22Rv1 (cell line): ENCODE measurements at regions not wholly inside any gene's neighbourhood (a gene's known extent, or its start where the extent isn't known, plus 50 kb on each side); places are given as distances from the start of the nearest gene placed in this dataset.

ENCODE experiments used
- H3K27ac ChIP-seq: fragments of 450-650 bp; 2 replicates; pipeline ENCODE4 v1.5.1; 2017
- ZFX ChIP-seq: fragments of 450-650 bp; IDR thresholded peaks from 2 replicates; pipeline ENCODE4 v1.6.1; 2017; ENCODE audit warnings: antibody characterized with exemption, borderline replicate concordance
- TF ChIP-seq, protein P1 (sequence below): fragments of 450-650 bp; IDR thresholded peaks from 2 replicates; pipeline ENCODE4 v1.5.1; 2017; ENCODE audit warnings: mild to moderate bottlenecking

- no peak overlapping the region for H3K27ac ChIP-seq
- TF ChIP-seq, protein P1, sequence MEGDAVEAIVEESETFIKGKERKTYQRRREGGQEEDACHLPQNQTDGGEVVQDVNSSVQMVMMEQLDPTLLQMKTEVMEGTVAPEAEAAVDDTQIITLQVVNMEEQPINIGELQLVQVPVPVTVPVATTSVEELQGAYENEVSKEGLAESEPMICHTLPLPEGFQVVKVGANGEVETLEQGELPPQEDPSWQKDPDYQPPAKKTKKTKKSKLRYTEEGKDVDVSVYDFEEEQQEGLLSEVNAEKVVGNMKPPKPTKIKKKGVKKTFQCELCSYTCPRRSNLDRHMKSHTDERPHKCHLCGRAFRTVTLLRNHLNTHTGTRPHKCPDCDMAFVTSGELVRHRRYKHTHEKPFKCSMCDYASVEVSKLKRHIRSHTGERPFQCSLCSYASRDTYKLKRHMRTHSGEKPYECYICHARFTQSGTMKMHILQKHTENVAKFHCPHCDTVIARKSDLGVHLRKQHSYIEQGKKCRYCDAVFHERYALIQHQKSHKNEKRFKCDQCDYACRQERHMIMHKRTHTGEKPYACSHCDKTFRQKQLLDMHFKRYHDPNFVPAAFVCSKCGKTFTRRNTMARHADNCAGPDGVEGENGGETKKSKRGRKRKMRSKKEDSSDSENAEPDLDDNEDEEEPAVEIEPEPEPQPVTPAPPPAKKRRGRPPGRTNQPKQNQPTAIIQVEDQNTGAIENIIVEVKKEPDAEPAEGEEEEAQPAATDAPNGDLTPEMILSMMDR: no peak
- no peak for TF ChIP-seq ZFX
Observed at GRCh38 chr5:5585751-5586341, 163.4 kb downstream of the ICE1 start.

DNA sequence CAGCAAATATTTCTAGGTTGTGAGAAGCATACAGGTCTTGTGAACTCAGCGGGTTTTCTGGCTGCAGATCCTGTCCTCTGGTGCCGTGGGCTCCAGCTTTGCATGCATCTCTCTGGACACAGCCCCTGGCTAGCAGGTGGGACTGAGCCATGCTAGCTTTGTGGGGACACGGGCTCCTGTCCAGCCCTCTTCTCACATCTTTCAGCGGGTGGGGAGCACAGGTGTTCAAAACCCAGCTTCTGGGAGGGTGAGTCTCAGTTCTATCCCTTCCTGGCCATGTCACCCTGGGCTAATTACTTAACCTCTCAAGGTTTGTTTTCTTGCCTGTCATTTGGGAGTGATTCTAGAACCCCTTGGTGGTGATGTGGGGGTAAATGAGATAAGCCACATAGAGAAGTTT is 162.3 kb downstream of the ICE1 start:
- no peak for TF ChIP-seq ZFX
- TF ChIP-seq, protein P1: no peak
- H3K27ac ChIP-seq: no peak overlapping the region

DNA sequence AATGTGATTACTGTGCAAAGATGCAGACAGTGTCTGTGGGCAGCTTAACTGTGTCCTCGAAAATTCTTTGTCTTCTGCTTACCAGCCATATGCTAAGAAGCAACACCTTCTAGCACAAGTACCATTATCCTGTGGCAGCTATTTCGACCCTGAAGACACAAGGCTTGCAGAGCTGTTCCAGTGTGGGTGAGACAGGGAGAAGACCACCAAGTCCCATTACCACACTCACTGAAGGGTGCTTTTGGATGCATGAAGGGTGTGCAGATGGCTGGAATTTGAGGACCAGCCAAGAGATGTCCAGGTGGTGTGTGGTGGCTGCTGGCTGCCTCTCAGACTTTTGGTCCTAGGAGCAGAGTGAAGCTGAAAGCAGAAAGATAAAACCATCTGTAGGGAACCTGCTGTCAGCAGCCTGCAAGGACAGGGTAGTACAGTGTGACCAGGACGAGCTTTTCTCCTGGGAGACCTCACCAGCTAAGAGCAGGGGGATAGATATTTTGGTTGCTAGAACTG is 161.8 kb downstream of the ICE1 start:
- TF ChIP-seq, protein P1: no peak
- TF ChIP-seq ZFX: no peak

DNA sequence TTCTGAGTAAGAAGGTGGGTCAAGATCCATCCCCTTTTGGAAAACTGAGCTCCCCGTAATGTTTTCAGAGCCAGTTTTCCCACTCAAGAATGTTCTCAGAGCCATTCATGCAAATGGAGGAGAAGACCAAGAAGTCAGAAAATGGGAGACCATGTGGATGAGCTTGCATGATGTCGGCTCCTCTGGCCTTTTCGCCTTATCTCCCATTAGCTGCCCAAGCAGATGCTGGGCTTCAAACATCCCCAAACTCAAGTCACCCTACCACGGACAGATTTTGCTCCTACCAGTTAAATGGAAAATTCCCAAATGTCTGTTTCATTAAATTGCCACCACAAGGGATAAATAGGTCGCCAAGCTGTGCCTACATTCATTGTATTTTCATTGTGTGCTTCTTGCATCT is 161.4 kb downstream of the ICE1 start:
- no peak for TF ChIP-seq ZFX
- TF ChIP-seq, protein P1: no peak
- H3K27ac ChIP-seq: no peak overlapping the region

More for the DNA sequence above, 161.8 kb downstream of the ICE1 start:
- no peak overlapping the region for H3K27ac ChIP-seq

GRCh38 chr5:5583023-5583765 is 160.7 kb downstream of the ICE1 start:
- H3K27ac ChIP-seq: no peak overlapping the region
- no peak for TF ChIP-seq ZFX
- TF ChIP-seq, protein P1: no peak

- no peak for TF ChIP-seq ZFX
- TF ChIP-seq, protein P1: no peak
- no peak overlapping the region for H3K27ac ChIP-seq
Observed at GRCh38 chr5:5581080-5581479, 158.6 kb downstream of the ICE1 start.

DNA sequence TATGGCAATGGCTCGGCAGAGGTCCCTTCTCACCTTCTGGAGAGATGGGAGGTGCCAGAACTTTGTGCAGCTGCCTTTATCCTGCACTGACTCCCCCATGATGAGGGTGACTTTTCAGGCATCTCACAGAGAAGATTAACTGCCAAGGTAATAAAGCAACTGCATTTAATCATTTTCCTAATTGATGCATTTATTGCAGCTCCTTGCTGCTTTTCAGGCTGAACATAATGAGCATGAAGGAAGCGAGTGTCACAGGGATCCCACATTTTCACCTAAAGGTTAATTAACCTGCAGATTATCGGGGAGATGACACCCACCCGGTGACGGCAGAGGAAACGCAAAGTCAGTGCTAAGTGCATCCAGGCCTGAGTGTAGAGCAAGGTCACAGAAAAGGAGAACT is 154.3 kb downstream of the ICE1 start:
- TF ChIP-seq, protein P1: no peak
- no peak for TF ChIP-seq ZFX

More for the DNA sequence above, 154.3 kb downstream of the ICE1 start:
- H3K27ac ChIP-seq: no peak overlapping the region
